HUES6 (cell line): ENCODE measurements at regions not wholly inside any gene's neighbourhood (a gene's known extent, or its start where the extent isn't known, plus 50 kb on each side); places are given as distances from the start of the nearest gene placed in this dataset.

Source experiments
- H3K27ac ChIP-seq: 2 replicates; pipeline ENCODE4 v1.7.0; 2013; ENCODE audit warnings: low read depth, mild to moderate bottlenecking, low read length, inconsistent platforms
- H3K27me3 ChIP-seq: 2 replicates; pipeline ENCODE4 v1.6.1; 2013; ENCODE audit warnings: low read length; ENCODE audit not compliant: control insufficient read depth, insufficient read depth
- H3K36me3 ChIP-seq: 2 replicates; pipeline ENCODE4 v1.6.1; 2013; ENCODE audit warnings: low read length; ENCODE audit not compliant: control insufficient read depth, insufficient read depth
- H3K4me1 ChIP-seq: 2 replicates; pipeline ENCODE4 v1.6.1; 2013; ENCODE audit warnings: low read length; ENCODE audit not compliant: control insufficient read depth, insufficient read depth
- H3K4me3 ChIP-seq: 2 replicates; pipeline ENCODE4 v1.5.1; 2013; ENCODE audit warnings: low read depth, low read length
- H3K9ac ChIP-seq: one replicate; pipeline ENCODE4 v1.6.1; 2013; ENCODE audit warnings: mild to moderate bottlenecking, low read length
- H3K9me3 ChIP-seq: 2 replicates; pipeline ENCODE4 v1.6.1; 2013; ENCODE audit warnings: low read depth, low read length; ENCODE audit not compliant: control insufficient read depth, insufficient read depth

DNA sequence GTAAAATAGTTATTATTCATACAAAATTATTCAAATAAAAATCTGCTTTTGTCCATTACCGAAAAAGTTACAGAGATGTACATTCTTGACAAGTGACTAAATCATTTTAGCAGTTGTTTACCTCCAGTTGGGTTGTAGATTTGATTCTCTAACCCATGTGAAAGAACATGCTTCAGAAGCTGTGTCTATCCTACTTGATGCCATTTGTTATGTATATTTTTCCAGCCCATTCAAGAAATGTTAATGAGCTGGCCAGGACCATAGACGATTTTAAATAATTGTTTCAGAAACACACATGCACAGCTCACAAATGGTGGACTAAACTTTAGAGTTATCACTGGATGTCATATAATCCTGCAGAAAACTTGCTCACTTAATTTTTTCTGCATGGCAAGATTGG, 391.1 kb upstream of the REG3G start:
- no peaks in the 10 kb centered on the region for H3K4me1 ChIP-seq
- H3K36me3 ChIP-seq, result no peaks in the 10 kb centered on the region
- H3K9me3 ChIP-seq, result peaks cover 3% of the 10 kb centered on the region; the same call in 1 of the 2 replicates
- no peak overlapping the region for H3K9ac ChIP-seq
- H3K27ac ChIP-seq, result no peak overlapping the region
- H3K27me3 ChIP-seq, result no peaks in the 10 kb centered on the region
- H3K4me3 ChIP-seq, result no peak overlapping the region

GRCh38 chr2:78644854-78645253, 380.6 kb upstream of the REG3G start:
- no peak overlapping the region for H3K9ac ChIP-seq
- H3K4me1 ChIP-seq, result no peaks in the 10 kb centered on the region
- H3K4me3 ChIP-seq, result no peak overlapping the region
- no peak overlapping the region for H3K27ac ChIP-seq
- no peaks in the 10 kb centered on the region for H3K27me3 ChIP-seq
- no peaks in the 10 kb centered on the region for H3K9me3 ChIP-seq
- no peaks in the 10 kb centered on the region for H3K36me3 ChIP-seq

GRCh38 chr2:78646533-78647364, 378.8 kb upstream of the REG3G start:
- Histone ChIP-seq H3K4me1 (no peaks in the 10 kb centered on the region), H3K36me3 (no peaks in the 10 kb centered on the region), H3K27ac (no peak overlapping the region), H3K4me3 (no peak overlapping the region), H3K9me3 (no peaks in the 10 kb centered on the region), H3K9ac (no peak overlapping the region), H3K27me3 (no peaks in the 10 kb centered on the region)

DNA sequence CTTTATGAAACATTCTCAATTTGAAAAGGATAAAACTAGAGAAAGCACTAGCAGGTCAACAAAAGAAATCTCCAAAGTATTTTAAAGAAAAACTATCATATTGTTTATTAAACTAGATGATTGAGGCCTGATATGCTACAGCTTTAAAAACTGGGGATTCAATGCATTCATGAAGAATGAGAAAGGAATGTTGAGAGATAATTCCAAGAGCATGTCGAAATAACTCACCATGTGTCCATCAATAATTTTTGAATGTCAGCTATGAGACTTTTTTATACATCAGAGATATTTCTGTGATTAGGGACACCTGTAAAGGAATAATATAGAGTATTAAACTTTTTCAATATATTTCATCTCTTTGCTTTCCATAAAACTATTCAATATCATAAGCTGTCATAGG, 376.9 kb upstream of the REG3G start:
- H3K36me3 ChIP-seq, result no peaks in the 10 kb centered on the region
- no peak overlapping the region for H3K27ac ChIP-seq
- H3K9ac ChIP-seq, result no peak overlapping the region
- no peaks in the 10 kb centered on the region for H3K4me1 ChIP-seq
- H3K9me3 ChIP-seq, result no peaks in the 10 kb centered on the region
- no peak overlapping the region for H3K4me3 ChIP-seq
- no peaks in the 10 kb centered on the region for H3K27me3 ChIP-seq

DNA sequence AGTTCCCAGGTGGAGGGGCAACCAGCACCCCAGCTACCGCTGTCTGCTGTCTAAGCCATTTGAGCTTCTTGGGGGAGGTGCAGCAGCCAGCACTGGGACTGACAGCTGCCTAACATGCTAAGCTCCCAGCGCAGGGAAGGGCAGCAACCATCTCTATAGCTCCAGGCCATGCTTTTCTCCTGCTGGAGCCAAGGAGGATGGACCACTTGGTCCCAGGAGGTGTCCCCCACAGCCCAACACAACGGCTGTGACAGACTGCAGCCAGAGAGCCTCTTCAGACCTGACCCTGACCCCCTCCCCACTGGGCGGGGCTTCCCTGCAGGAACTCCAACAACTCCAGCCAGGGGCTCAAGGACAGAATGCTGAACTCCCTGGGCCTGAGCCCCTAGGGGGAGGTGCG, 370.6 kb upstream of the REG3G start:
- Histone ChIP-seq H3K36me3 (no peaks in the 10 kb centered on the region), H3K4me3 (no peak overlapping the region), H3K4me1 (0 out of 2 replicates have a peak, but pooled peaks cover 6% of the 10 kb centered on the region), H3K9ac (no peak overlapping the region), H3K9me3 (no peaks in the 10 kb centered on the region; the same call in 1 of the 2 replicates), H3K27ac (no peak overlapping the region), H3K27me3 (no peaks in the 10 kb centered on the region)

DNA sequence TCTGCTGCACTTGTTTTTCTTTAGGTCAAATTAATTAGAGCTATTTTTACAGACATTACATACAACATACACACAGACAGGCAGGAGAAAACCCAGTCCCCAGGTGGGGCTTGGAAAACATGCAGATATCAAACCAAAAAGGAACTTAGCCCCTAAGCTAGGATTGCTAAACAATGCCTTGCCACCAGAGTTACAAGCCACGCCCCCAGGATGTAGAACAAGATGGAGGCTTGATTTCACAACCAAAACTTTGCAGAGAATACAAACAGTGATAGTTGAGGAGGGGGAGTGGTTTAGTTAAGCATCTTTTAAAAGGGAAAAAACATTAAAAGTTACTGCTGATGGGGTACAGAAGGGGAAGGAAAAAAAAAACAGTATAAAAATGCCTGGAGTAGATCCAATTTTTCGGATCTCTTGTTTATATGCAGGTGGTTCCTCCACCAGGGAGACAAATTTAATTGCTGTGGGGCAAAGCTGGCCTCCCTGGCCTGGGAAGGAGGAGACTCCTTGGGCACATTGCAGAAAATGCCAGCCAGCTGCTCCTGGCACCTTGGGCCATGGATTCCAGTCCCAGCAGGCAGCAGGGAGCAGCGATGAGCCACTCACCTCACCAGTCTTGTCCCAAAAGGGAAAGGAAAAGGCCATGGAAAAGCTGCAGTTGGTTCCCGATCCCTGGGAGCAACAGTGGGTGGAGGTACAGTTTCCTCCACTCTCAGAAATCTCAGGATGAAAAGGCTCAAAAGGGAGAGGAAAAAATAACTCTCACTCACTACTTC, 348.4 kb upstream of the REG3G start:
- Histone ChIP-seq H3K36me3 (no peaks in the 10 kb centered on the region), H3K9ac (no peak overlapping the region), H3K27me3 (no peaks in the 10 kb centered on the region), H3K4me1 (0 out of 2 replicates have a peak, but pooled peaks cover 9% of the 10 kb centered on the region), H3K4me3 (no peak overlapping the region), H3K27ac (no peak overlapping the region), H3K9me3 (no peaks in the 10 kb centered on the region)

DNA sequence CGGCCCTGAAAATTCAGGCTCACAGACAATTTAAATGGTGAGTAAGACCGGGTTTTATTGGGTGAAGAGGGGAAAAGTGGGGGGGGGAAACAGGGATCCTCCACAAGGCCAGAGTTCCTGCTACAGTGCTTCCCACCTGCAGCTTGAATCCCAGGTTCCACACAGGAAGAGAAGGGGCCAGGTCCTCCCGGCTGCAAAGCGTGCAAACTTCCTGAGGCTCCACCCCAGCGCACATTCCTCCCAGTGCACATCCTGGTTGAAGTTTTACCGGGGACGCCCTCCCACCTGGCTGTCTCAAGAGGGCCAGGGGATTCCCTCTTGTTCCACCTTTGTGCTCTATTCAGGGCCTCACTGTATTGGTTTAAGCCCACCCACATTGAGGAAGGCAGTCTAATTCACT, 347.7 kb upstream of the REG3G start:
- no peak overlapping the region for H3K4me3 ChIP-seq

DNA sequence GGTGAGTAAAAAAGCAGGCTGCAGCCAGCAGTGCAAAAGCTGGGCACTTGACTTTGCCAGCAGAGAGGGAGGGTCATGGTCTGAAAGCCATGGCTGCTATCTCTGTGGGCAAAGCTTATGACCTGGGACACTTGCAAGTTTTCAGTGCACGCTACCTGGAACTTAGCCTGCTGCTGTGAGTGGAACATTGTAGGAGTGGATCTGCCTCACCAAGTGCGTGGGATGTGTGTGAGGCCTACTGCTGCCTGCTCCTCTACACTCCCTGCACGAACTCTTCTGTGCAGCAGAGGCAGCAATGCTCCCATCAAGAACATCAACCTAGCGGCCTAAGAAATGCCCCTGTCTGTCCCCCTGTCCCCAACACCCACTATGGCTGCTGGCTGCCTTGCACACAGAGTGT, 344.1 kb upstream of the REG3G start:
- Histone ChIP-seq H3K27ac (no peak overlapping the region), H3K9ac (no peak overlapping the region), H3K4me3 (no peak overlapping the region), H3K36me3 (no peaks in the 10 kb centered on the region), H3K4me1 (0 out of 2 replicates have a peak, but pooled peaks cover 9% of the 10 kb centered on the region), H3K9me3 (no peaks in the 10 kb centered on the region), H3K27me3 (no peaks in the 10 kb centered on the region)

More for the DNA sequence above, 347.7 kb upstream of the REG3G start:
- Histone ChIP-seq H3K27ac (no peak overlapping the region), H3K4me1 (0 out of 2 replicates have a peak, but pooled peaks cover 9% of the 10 kb centered on the region), H3K9me3 (no peaks in the 10 kb centered on the region), H3K9ac (no peak overlapping the region), H3K36me3 (no peaks in the 10 kb centered on the region), H3K27me3 (no peaks in the 10 kb centered on the region)

- Histone ChIP-seq H3K27ac (no peak overlapping the region), H3K36me3 (no peaks in the 10 kb centered on the region)
Observed at GRCh38 chr2:78682781-78683180, 342.7 kb upstream of the REG3G start.

DNA sequence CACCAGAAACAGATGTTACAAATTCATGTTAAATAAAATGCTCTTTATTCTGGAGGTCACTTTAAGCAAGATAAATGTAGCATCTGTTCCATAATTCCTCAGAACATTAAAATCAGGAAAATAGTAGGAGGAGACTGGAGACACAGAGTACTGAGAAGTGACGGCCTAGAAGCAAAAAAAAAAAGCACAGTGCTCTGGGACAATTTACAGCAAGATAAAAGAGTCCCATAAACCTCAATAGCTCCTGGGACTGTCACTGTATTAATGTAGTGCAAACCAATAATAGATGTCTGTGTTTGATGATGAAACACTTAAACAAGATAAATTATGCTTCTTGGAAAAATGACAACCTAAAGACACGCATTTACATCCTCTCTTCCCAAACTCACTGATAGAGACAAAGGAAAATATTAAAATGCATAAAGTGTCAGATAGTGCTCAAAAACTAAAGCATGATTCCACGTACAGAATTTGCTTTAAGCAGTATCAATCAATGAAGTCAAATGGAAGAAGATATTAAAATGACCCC, 338.8 kb upstream of the REG3G start:
- Histone ChIP-seq H3K27ac (no peak overlapping the region), H3K9ac (no peak overlapping the region), H3K4me1 (no peaks in the 10 kb centered on the region), H3K9me3 (no peaks in the 10 kb centered on the region), H3K27me3 (no peaks in the 10 kb centered on the region), H3K4me3 (no peak overlapping the region), H3K36me3 (no peaks in the 10 kb centered on the region)

More at GRCh38 chr2:78682781-78683180, 342.7 kb upstream of the REG3G start:
- Histone ChIP-seq H3K9me3 (no peaks in the 10 kb centered on the region), H3K27me3 (no peaks in the 10 kb centered on the region), H3K4me3 (no peak overlapping the region), H3K9ac (no peak overlapping the region), H3K4me1 (no peaks in the 10 kb centered on the region)

DNA sequence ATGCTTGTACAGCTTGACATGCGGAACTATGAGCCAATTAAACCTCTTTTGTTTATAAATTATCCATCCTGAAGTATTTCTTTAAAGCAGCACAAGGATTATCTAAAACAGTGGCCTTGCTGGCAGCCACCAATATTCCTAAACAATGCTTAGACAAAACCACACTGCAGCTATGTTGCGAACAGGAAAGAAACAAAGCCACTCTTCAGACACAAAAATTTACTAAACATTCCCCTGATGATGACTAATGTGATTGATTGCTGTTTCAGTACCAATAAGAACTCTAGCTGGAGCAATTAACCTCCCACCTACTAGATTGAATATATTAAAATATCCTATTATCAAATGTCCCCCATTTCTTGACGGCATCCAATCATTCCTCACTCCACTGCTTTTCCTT, 325.8 kb upstream of the REG3G start:
- Histone ChIP-seq H3K4me1 (no peaks in the 10 kb centered on the region), H3K9ac (no peak overlapping the region), H3K9me3 (no peaks in the 10 kb centered on the region), H3K27me3 (no peaks in the 10 kb centered on the region), H3K4me3 (no peak overlapping the region), H3K27ac (no peak overlapping the region), H3K36me3 (no peaks in the 10 kb centered on the region)
